Endodermal cell (in vitro differentiated cells): ENCODE measurements at regions not wholly inside any gene's neighbourhood (a gene's known extent, or its start where the extent isn't known, plus 50 kb on each side); places are given as distances from the start of the nearest gene placed in this dataset.

Experiments used
- DNase-seq: peaks from one replicate; pipeline ENCODE4 v3.0.0-alpha.2; 2017
- H3K27ac ChIP-seq: 2 replicates; pipeline ENCODE4 v1.5.1; 2013; ENCODE audit warnings: mild to moderate bottlenecking, low read depth, low read length, moderate library complexity
- H3K27me3 ChIP-seq: 2 replicates; pipeline ENCODE4 v1.6.1; 2013; ENCODE audit warnings: mild to moderate bottlenecking, low read length, moderate library complexity; ENCODE audit not compliant: insufficient read depth, control insufficient read depth, poor library complexity, severe bottlenecking
- H3K36me3 ChIP-seq: 2 replicates; pipeline ENCODE4 v1.7.0; 2013; ENCODE audit warnings: mild to moderate bottlenecking, low read length, moderate library complexity; ENCODE audit not compliant: control insufficient read depth, insufficient read depth
- H3K4me1 ChIP-seq: one replicate; pipeline ENCODE4 v1.7.0; 2013; ENCODE audit warnings: low read length; ENCODE audit not compliant: control insufficient read depth, insufficient read depth
- H3K4me3 ChIP-seq: 2 replicates; pipeline ENCODE4 v1.5.1; 2013; ENCODE audit warnings: mild to moderate bottlenecking, low read length, moderate library complexity
- H3K9ac ChIP-seq: 2 replicates; pipeline ENCODE4 v1.6.1; 2013; ENCODE audit warnings: mild to moderate bottlenecking, low read length, moderate library complexity; ENCODE audit not compliant: poor library complexity, severe bottlenecking; ENCODE audit errors: extremely low read depth
- H3K9me3 ChIP-seq: 2 replicates; pipeline ENCODE4 v1.6.1; 2013; ENCODE audit warnings: mild to moderate bottlenecking, low read length, moderate library complexity; ENCODE audit not compliant: control insufficient read depth
- H3K27ac Mint-ChIP-seq: 2 replicates; pipeline ENCODE4 v1.8.0; 2020; ENCODE audit warnings: mixed read lengths
- H3K27me3 Mint-ChIP-seq: 2 replicates; pipeline ENCODE4 v1.8.0; 2021; ENCODE audit warnings: mild to moderate bottlenecking, mixed read lengths; ENCODE audit not compliant: insufficient read depth
- H3K36me3 Mint-ChIP-seq: 2 replicates; pipeline ENCODE4 v1.8.0; 2020; ENCODE audit warnings: low read depth, mixed read lengths
- H3K4me1 Mint-ChIP-seq: 2 replicates; pipeline ENCODE4 v1.8.0; 2020; ENCODE audit warnings: mixed read lengths
- H3K4me3 Mint-ChIP-seq: 2 replicates; pipeline ENCODE4 v1.8.0; 2020; ENCODE audit warnings: mild to moderate bottlenecking, moderate library complexity, mixed read lengths
- H3K9me3 Mint-ChIP-seq: 2 replicates; pipeline ENCODE4 v1.8.0; 2020; ENCODE audit warnings: mild to moderate bottlenecking, mixed read lengths
- CTCF ChIP-seq: fragments of 200-600 bp; sonication (generic); conservative IDR thresholded peaks from 2 replicates; pipeline ENCODE4 v1.5.0; 2021; ENCODE audit warnings: antibody characterized with exemption, mild to moderate bottlenecking
- WGBS, 2 experiments: methylation state at CpG; one replicate each; pipeline versions ENCODE4 v1.1.5 to v1.1.7; 2013; ENCODE audit warnings: missing lambda C conversion rate in 2 of 2, mixed read lengths in 1 of 2; ENCODE audit not compliant: insufficient coverage in 1 of 2, insufficient read length in 1 of 2; 5-methylcytosine and 5-hydroxymethylcytosine counted together

GRCh38 chr22:44407987-44408828 is 89.8 kb downstream of the RTL6 start:
- DNase-seq, result peak; percentile 42
- no peaks in the 10 kb centered on the region for H3K27me3 Mint-ChIP-seq
- H3K27ac Mint-ChIP-seq, result no peak overlapping the region

GRCh38 chr22:44407171-44407986 is 90.7 kb downstream of the RTL6 start:
- TF ChIP-seq CTCF, result no peak
- H3K4me3 ChIP-seq, result no peak overlapping the region
- WGBS, 2 experiments, result 87 to 89% methylated on average over 17 to 23 of the region's 23 CpGs
- Mint-ChIP-seq H3K36me3 (no peaks in the 10 kb centered on the region), H3K27me3 (no peaks in the 10 kb centered on the region), H3K27ac (peak overlapping the region; percentile 59), H3K4me3 (no peak overlapping the region), H3K9me3 (no peaks in the 10 kb centered on the region), H3K4me1 (peaks cover 10% of the 10 kb centered on the region)
- H3K9ac ChIP-seq, result no peak overlapping the region
- no peak overlapping the region for H3K27ac ChIP-seq
- no peak for DNase-seq
- no peaks in the 10 kb centered on the region for H3K4me1 ChIP-seq
- no peaks in the 10 kb centered on the region for H3K36me3 ChIP-seq
- no peaks in the 10 kb centered on the region for H3K9me3 ChIP-seq
- H3K27me3 ChIP-seq, result no peaks in the 10 kb centered on the region

More at GRCh38 chr22:44407987-44408828, 89.8 kb downstream of the RTL6 start:
- no peaks in the 10 kb centered on the region for H3K9me3 Mint-ChIP-seq
- Histone ChIP-seq H3K27me3 (no peaks in the 10 kb centered on the region), H3K27ac (no peak overlapping the region), H3K4me3 (no peak overlapping the region), H3K9me3 (no peaks in the 10 kb centered on the region), H3K9ac (no peak overlapping the region), H3K4me1 (no peaks in the 10 kb centered on the region), H3K36me3 (no peaks in the 10 kb centered on the region)
- 92 to 97% methylated on average over 14 to 21 of the region's 21 CpGs for WGBS, 2 experiments
- TF ChIP-seq CTCF, result no peak
- H3K36me3 Mint-ChIP-seq, result no peaks in the 10 kb centered on the region
- H3K4me1 Mint-ChIP-seq, result peaks cover 10% of the 10 kb centered on the region
- no peak overlapping the region for H3K4me3 Mint-ChIP-seq

- H3K36me3 ChIP-seq, result no peaks in the 10 kb centered on the region
- H3K27me3 ChIP-seq, result no peaks in the 10 kb centered on the region
- H3K27ac Mint-ChIP-seq, result peak overlapping the region; percentile 59
- no peaks in the 10 kb centered on the region for H3K4me1 ChIP-seq
- no peak overlapping the region for H3K4me3 Mint-ChIP-seq
- H3K4me1 Mint-ChIP-seq, result peaks cover 4% of the 10 kb centered on the region
- WGBS, 2 experiments, result 74 to 82% methylated on average over 10 to 13 of the region's 13 CpGs
- no peaks in the 10 kb centered on the region for H3K9me3 Mint-ChIP-seq
- no peaks in the 10 kb centered on the region for H3K9me3 ChIP-seq
- no peaks in the 10 kb centered on the region for H3K27me3 Mint-ChIP-seq
- no peak for TF ChIP-seq CTCF
- H3K4me3 ChIP-seq, result no peak overlapping the region
- H3K27ac ChIP-seq, result no peak overlapping the region
- DNase-seq, result peak; percentile 66
- H3K9ac ChIP-seq, result no peak overlapping the region
- H3K36me3 Mint-ChIP-seq, result no peaks in the 10 kb centered on the region
Observed at GRCh38 chr22:44406341-44407170, 91.5 kb downstream of the RTL6 start.
